ENCODE measurements at regions not wholly inside any gene's neighbourhood (a gene's known extent, or its start where the extent isn't known, plus 50 kb on each side); places are given as distances from the start of the nearest gene placed in this dataset.

GRCh38 chr12:94047781-94048567 lies 100.4 kb upstream of the PLXNC1 start:
- no peak overlapping the region for H3K27ac ChIP-seq
- no peak for TF ChIP-seq CTCF (IDR thresholded peaks at IDR 0.05)
- no peak for TF ChIP-seq ZFX (IDR thresholded peaks at IDR 0.05; ENCODE audit: borderline replicate concordance)

DNA sequence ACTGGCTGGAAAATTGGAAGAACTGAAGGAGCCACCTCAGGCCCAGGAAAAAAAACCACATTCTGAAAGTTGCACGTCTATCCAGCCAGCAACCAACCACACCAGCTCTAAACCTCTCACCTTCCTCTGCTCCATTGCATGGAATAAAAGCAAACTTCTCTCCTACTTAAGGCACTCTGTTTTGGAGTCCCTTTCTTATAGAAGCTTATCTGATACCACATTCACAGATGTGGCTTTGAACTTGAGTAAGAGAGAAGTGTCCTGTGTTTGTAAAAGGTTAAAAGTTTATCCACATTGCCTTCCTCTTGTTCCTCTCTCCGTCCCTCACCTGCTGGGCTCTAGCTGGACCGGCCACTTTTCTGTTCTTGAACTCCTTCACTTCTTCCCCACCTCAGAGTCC lies 99.6 kb upstream of the PLXNC1 start:
- no peak overlapping the region for H3K27ac ChIP-seq
- TF ChIP-seq ZFX (IDR thresholded peaks at IDR 0.05; ENCODE audit: borderline replicate concordance) (no peak), CTCF (IDR thresholded peaks at IDR 0.05) (no peak)

DNA sequence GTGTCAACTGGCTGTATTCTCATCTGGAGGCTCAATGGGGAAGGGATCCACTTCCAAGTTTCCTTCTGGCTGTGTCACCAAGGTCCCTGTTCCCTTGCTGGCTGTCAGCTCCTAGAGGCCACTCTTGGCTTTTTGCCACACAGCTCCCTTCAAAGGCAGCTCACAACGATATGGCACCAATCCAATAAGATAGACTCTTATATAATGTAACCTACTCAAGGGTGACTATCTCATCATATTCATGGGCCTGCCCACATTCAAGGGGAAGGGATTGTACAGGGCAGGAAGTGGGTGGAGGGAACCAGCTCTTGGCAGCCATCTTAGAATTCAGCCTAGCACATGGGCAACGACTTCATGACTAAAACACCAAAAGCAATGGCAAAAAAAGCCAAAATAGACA lies 98.7 kb upstream of the PLXNC1 start:
- TF ChIP-seq CTCF (IDR thresholded peaks at IDR 0.05) = no peak
- no peak for TF ChIP-seq ZFX (IDR thresholded peaks at IDR 0.05; ENCODE audit: borderline replicate concordance)
- H3K27ac ChIP-seq = no peak overlapping the region

DNA sequence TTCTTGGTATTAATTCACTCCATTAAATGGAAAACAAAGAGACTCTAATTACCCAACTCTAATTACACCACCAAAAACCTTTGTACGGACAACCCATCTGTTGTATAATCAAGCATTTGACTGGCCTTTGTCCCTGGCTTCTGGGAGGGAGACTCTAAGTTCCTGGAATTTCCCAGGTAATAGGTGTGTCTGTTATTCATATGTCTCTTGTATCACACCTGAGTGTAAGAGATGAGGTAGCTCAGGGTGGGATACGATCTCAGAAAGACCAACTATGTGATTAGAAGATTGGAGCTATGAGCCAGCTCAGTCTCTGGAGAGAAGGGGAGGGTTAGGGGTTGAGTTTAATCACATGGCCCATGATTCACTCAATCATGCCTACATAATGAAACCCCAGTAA lies 94.7 kb upstream of the PLXNC1 start:
- no peak overlapping the region for H3K27ac ChIP-seq
- no peak for TF ChIP-seq CTCF (IDR thresholded peaks at IDR 0.05)
- no peak for TF ChIP-seq ZFX (IDR thresholded peaks at IDR 0.05; ENCODE audit: borderline replicate concordance)

DNA sequence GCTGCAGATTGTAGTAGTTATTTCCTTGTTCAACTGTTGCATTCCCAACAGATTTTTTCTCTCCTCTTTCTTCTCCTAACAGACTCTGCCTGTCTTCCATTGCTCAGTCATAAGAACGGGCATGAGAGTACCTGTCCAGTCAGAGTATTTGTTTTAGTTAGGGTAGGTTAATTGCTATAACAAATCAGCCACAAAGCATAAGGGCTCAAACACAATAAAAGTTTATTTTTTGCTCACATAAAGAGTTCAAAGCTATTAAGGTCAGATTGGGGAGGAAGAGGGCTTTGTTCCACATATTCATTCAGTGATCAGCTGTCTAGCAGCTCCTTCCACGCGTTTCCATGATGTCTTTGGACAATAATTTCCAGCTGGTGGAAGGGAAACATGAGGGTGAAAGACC lies 92.8 kb upstream of the PLXNC1 start:
- TF ChIP-seq CTCF (IDR thresholded peaks at IDR 0.05) (no peak), ZFX (IDR thresholded peaks at IDR 0.05; ENCODE audit: borderline replicate concordance) (no peak)
- no peak overlapping the region for H3K27ac ChIP-seq

- H3K27ac ChIP-seq = peak overlapping the region; percentile 59
- TF ChIP-seq CTCF (IDR thresholded peaks at IDR 0.05) (no peak), ZFX (IDR thresholded peaks at IDR 0.05; ENCODE audit: borderline replicate concordance) (no peak)
Observed at GRCh38 chr12:94056419-94057158, 91.8 kb upstream of the PLXNC1 start.
